ENCODE measurements at regions not wholly inside any gene's neighbourhood (a gene's known extent, or its start where the extent isn't known, plus 50 kb on each side); places are given as distances from the start of the nearest gene placed in this dataset.

GRCh38 chr5:124922255-124922975 lies 176.0 kb upstream of the ZNF608 start:
- intact Hi-C loops (cut with micrococcal nuclease), result no loop called here

DNA sequence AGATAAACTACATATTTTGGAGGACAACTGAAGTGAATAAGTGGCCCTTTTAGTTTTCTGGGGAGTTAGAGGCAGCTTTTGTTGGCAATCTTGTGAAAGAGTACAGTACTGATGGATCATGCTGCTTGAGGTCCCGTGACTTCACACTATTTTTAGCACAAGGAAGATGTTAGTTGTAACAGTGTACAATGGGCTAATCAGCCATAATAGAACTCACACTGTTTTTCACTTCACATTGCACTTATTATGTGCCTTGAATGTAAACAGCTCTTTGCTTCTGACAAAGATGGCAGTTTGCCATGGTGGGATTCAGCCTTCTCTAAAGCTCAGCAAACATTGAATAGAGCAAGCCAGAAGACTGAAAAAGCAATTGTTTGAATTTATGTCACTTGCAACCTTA lies 176.7 kb upstream of the ZNF608 start:
- intact Hi-C loops (cut with micrococcal nuclease), result no loop called here

- intact Hi-C loops (cut with micrococcal nuclease), result no loop called here
These were observed 178.3 kb upstream of the ZNF608 start for GRCh38 chr5:124924729-124925128.

DNA sequence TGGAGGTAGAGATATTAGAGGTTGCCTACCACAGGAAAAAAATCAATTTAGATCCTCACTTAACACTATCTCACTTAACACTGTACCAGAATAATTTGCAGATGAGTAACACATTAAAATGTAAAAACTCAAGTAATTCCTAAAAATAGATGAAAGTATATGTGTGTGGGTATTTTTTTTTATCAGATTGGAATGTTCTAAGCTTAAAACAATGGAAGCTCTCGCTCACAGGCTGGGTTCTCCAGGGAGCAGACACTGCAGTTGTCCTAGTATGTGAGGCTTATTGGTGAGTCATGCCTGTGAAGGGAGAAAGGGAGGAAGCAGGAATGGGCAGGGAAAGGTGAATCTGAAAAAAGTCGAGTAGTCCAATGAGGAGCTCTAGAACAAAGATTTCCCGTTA lies 181.3 kb upstream of the ZNF608 start:
- intact Hi-C loops (cut with micrococcal nuclease), result no loop called here

DNA sequence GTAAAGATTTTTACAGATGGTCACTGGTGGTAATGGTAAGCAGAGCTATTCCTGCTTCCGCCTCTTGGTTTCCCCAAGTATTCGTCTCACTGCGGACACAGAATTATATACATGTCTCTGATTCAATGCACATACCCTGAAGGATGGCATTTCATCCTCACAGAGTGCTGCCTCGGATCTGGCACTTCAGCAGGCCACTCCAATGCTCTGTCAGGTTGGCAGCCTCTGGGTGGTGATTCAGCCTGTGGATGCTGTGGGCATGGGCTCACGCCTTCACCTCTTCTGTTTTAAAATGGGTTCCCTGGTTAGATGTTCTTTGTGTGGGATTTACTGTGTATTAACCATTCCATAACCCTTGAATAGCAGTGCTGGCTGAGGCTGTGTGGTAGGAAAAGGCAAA lies 182.6 kb upstream of the ZNF608 start:
- intact Hi-C loops (cut with micrococcal nuclease), result no loop called here

DNA sequence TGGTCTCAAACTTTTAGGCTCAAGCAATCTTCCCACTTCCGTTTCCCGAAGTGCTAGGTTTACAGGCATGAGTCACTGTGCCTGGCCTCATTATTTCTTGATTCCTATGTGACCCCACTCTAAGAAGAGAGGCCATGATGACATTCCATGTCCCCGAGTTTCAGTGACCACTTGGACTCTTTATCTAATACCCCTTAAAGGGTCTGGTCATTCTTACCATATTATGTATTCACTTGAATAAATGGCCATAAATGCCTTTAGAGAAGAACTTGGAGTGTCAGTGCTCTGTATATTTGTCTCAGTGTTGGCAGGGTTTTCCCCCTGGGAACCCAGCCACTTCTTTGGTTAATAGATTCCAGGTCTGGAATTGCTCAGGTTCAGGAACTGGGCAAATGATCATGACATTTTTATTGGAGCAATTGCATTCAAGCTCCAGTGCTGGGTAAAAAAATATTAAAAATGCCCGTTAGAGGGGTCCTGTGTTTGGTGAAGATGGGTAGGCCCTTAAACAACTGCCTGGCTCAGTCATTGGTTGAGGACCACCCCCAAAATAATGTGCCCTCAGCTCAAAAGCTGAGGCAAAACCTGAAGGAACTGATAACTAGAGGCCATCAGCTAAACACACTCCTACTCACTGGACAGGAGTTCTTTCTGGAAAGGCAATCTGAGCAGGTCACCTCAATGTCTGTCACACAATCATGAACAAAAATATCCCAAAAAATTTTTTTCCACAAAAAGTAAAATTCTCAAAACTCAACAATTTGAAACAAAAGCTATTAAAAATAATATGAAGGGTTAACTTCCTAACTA lies 186.6 kb upstream of the ZNF608 start:
- intact Hi-C loops (cut with micrococcal nuclease), result loop anchor here (10.0 kb wide), 1 partner anchor 1418 kb away; the partner anchor contains the start of gene CSNK1G3

DNA sequence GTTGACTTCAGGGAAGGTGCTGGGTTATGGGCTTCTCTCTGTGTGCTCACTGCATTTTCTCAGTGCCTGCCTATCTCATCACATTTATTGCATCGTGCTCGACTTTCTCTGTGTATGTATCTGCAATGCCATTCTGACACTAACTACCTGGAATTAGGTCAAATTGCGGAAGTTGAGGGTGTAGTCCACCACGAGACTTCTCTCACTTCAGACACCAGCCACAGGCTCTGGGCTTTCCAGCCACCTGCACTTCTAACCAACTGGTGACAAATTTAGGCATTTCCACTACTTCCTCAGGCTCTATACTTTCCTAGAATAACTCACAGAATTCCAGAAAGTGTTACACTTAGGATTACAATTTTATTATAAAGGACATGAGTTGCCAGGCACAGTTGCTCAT lies 188.6 kb upstream of the ZNF608 start:
- intact Hi-C loops (cut with micrococcal nuclease), result loop anchor here (1.0 to 10.0 kb wide), 3 partner anchors 33 to 1420 kb away; partner anchors contain the start of genes CSNK1G3 and ZNF608

- intact Hi-C loops (cut with micrococcal nuclease), result loop anchor here (1.0 to 10.0 kb wide), 3 partner anchors 189 to 1422 kb away; partner anchors contain the start of genes CSNK1G3 and ZNF608
These were observed 190.1 kb upstream of the ZNF608 start for GRCh38 chr5:124936626-124936933.

GRCh38 chr5:124941051-124942049 lies 194.9 kb upstream of the ZNF608 start:
- intact Hi-C loops (cut with micrococcal nuclease), result no loop called here

GRCh38 chr5:124948062-124948753 lies 201.8 kb upstream of the ZNF608 start:
- intact Hi-C loops (cut with micrococcal nuclease), result no loop called here

DNA sequence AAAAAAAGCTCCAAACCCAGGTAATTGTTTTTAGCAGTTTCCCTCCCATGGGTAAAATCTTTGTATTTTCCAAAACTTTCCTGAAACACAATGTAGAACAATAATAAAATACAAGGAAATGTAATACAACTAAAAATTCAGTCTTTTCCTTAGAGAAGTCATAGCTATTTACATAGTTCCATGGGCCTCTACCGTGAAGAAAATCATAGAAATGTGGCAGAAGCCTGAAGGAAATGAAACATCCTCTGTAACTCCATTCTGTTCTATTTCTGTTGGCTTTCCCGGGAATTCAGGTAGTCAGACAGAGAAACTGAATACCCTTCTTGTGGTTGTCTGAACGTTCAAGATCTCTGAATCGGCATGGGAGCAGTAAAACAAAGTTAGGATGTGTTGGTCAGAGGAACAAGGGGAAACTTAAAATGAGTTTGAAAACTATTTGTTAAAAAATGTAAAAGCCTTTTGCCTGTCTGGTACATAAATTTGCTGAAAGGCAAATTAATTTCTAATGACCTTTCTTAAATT lies 202.4 kb upstream of the ZNF608 start:
- intact Hi-C loops (cut with micrococcal nuclease), result no loop called here

- intact Hi-C loops (cut with micrococcal nuclease), result no loop called here
These were observed 203.4 kb upstream of the ZNF608 start for GRCh38 chr5:124949862-124950261.

- intact Hi-C loops (cut with micrococcal nuclease), result no loop called here
These were observed 204.7 kb upstream of the ZNF608 start for GRCh38 chr5:124951105-124951504.

GRCh38 chr5:124951661-124952060 lies 205.2 kb upstream of the ZNF608 start:
- intact Hi-C loops (cut with micrococcal nuclease), result no loop called here

GRCh38 chr5:124952079-124952478 lies 205.6 kb upstream of the ZNF608 start:
- intact Hi-C loops (cut with micrococcal nuclease), result no loop called here

DNA sequence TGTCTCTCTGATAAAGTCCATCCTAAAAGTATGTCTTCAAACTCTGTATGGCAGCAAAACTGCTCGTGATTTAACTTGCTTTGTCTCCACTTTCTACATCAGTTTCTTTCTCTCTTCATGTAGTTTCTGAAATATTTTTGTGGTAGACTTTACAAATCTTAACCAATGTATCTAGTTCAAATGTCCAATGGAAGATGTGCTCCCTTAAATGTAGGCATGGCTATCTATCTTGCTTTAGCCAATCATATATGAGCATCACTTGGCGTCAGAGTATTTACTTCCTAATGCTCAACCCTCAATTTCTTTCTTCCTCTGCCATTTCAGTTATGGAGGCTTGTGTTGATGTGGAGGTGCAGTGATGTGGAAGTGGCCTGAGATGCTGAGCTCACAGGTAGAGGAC lies 206.1 kb upstream of the ZNF608 start:
- intact Hi-C loops (cut with micrococcal nuclease), result no loop called here

DNA sequence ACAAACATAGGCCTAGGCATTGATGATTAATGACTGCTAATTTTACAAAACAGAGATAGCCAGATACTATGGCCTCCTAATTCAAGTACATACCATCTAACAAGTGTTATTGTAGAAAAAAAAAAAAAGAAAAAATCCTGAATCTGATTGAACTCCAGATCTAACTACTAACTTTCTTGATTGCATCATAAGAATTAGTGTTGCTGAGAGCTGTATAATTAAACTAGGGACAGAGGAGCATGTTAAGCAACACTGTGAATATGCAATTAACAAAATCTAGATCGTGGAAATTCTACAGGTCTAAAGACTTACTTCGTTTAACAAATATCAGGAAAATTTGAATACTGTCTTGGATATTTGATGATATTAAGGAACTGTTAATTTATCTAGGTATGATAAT lies 208.3 kb upstream of the ZNF608 start:
- intact Hi-C loops (cut with micrococcal nuclease), result no loop called here

- intact Hi-C loops (cut with micrococcal nuclease), result no loop called here
These were observed 210.1 kb upstream of the ZNF608 start for GRCh38 chr5:124956471-124957029.

DNA sequence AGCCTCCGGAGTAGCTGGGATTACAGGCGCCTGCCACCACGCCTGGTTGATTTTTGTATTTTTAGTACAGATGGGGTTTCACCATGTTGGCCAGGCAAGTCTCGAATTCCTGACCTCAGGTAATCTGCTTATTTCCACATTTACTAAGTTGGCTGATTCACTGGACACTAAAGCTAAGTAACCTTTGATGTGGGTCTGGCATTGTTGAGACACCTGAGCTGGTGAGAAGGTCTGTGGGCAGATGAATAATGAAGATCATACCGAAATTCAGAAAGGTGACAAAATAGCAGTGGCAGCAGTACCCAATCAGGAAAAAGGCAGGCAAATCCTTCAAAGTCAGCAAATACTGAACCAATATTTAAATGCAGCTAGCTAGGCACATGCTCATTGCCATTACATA lies 210.6 kb upstream of the ZNF608 start:
- intact Hi-C loops (cut with micrococcal nuclease), result no loop called here

- intact Hi-C loops (cut with micrococcal nuclease), result no loop called here
These were observed 213.8 kb upstream of the ZNF608 start for GRCh38 chr5:124960266-124960665.
